Activated naive CD8-positive, alpha-beta T cell treated with anti-CD3 and anti-CD28 coated beads, Interleukin-2, amount 10 ng/mL, durations not matched to agents 7 days and 5 days (primary cell): ENCODE measurements at regions not wholly inside any gene's neighbourhood (a gene's known extent, or its start where the extent isn't known, plus 50 kb on each side); places are given as distances from the start of the nearest gene placed in this dataset.

Experiments
- ATAC-seq: fragments of 150-1000 bp; cut with Tn5 transposase; one replicate; pipeline ENCODE4 v1.10.0; 2021; ENCODE audit warnings: low read depth, moderate library complexity
- POLR2A ChIA-PET: fragments of 350-600 bp; sonication (Branson Sonifier 250); formaldehyde crosslinking; loops from one replicate; lab custom pipeline; 2021; ENCODE audit warnings: antibody characterized with exemption; lab: Charles Lee
- DNase-seq: peaks from one replicate; pipeline ENCODE4 v3.0.0; 2021
- H3K27ac Mint-ChIP-seq: one replicate; pipeline ENCODE4 v1.8.0; 2022; ENCODE audit warnings: mild to moderate bottlenecking, mixed read lengths
- H3K27me3 Mint-ChIP-seq: one replicate; pipeline ENCODE4 v1.8.0; 2022; ENCODE audit warnings: mild to moderate bottlenecking, moderate library complexity, mixed read lengths
- H3K36me3 Mint-ChIP-seq: one replicate; pipeline ENCODE4 v1.8.0; 2021; ENCODE audit warnings: mild to moderate bottlenecking, mixed read lengths
- H3K4me1 Mint-ChIP-seq: one replicate; pipeline ENCODE4 v1.8.0; 2021; ENCODE audit warnings: mixed read lengths
- H3K4me3 Mint-ChIP-seq: one replicate; pipeline ENCODE4 v1.8.0; 2022; ENCODE audit warnings: mild to moderate bottlenecking, moderate library complexity, mixed read lengths
- H3K9me3 Mint-ChIP-seq: one replicate; pipeline ENCODE4 v1.8.0; 2021; ENCODE audit warnings: mixed read lengths

DNA sequence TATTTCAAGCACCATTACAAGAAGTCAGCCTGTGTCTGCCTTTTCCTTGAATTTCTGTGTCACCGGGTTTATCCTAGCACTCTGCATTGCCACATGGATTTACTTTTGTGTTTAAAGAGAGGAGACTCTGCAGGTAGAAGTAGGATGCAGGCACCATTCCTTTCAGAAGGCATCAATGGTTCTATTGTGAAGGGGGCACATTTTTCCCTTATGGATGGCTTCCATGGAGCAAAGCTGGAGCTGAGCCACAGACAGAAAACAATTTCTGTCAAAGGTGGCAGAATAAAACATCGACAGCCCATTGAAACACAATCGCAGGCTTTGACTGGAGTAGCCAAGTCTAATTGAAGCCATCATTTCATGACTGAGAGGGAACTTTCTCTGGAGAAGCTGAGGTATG is 288.0 kb upstream of the ANKH start:
- ATAC-seq, result no peak
- no peak overlapping the region for H3K4me3 Mint-ChIP-seq
- H3K9me3 Mint-ChIP-seq, result peaks cover 3% of the 10 kb centered on the region
- no peaks in the 10 kb centered on the region for H3K36me3 Mint-ChIP-seq
- H3K27me3 Mint-ChIP-seq, result no peaks in the 10 kb centered on the region
- no peak for DNase-seq
- H3K4me1 Mint-ChIP-seq, result no peaks in the 10 kb centered on the region
- no peak overlapping the region for H3K27ac Mint-ChIP-seq
- POLR2A ChIA-PET, result no interaction called here

DNA sequence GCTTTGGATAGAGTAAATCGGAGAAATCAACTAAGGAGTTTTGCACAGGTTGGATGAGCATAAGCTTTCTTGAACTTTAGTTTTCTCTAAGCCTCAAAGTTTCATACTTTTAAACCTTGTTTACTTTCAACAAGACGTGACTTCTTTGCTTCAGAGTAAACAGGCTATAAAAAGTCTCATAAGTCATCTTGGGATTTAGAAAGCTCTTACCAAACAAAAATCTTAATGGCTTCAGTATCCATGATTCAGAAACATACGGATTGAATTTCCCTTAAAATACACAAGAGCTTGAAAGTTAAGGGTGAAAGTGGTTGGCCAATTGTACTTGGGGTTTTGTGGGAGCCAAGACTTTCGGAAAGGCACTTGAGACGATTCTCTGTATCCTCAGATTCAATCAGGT is 270.9 kb upstream of the ANKH start:
- POLR2A ChIA-PET, result no interaction called here
- no peak overlapping the region for H3K4me3 Mint-ChIP-seq
- H3K4me1 Mint-ChIP-seq, result no peaks in the 10 kb centered on the region
- no peak overlapping the region for H3K27ac Mint-ChIP-seq
- no peaks in the 10 kb centered on the region for H3K9me3 Mint-ChIP-seq
- DNase-seq, result no peak
- H3K27me3 Mint-ChIP-seq, result peaks cover 1% of the 10 kb centered on the region
- no peaks in the 10 kb centered on the region for H3K36me3 Mint-ChIP-seq
- ATAC-seq, result no peak

DNA sequence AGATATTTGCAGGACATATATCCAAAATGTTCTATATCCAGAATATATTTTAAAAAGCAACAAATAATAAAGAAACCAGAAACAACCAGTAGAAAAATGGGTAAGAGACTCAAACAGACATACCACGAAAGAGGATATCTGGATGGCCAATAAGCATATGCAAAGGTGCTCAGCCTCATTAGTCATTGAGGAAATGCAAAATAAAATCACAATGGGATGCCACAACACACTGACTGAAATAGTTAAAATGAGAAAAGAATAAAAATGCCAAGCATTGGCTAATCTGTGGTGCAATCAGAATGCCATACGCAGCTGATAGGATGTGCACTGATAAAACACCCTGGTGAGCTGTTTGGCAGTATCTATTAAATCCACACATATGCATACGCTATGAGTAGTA is 265.8 kb upstream of the ANKH start:
- DNase-seq, result no peak
- no peaks in the 10 kb centered on the region for H3K4me1 Mint-ChIP-seq
- H3K27ac Mint-ChIP-seq, result no peak overlapping the region
- H3K36me3 Mint-ChIP-seq, result no peaks in the 10 kb centered on the region
- peaks cover 1% of the 10 kb centered on the region for H3K27me3 Mint-ChIP-seq
- H3K4me3 Mint-ChIP-seq, result no peak overlapping the region
- POLR2A ChIA-PET, result no interaction called here
- no peak for ATAC-seq
- peaks cover 3% of the 10 kb centered on the region for H3K9me3 Mint-ChIP-seq

- Mint-ChIP-seq H3K9me3 (peaks cover 3% of the 10 kb centered on the region), H3K4me3 (no peak overlapping the region), H3K27me3 (peaks cover 1% of the 10 kb centered on the region), H3K27ac (no peak overlapping the region), H3K4me1 (no peaks in the 10 kb centered on the region), H3K36me3 (no peaks in the 10 kb centered on the region)
- ATAC-seq (no peak), DNase-seq (no peak)
- POLR2A ChIA-PET, result no interaction called here
Observed at GRCh38 chr5:15135661-15136060, 264.1 kb upstream of the ANKH start.

GRCh38 chr5:15133456-15133965 is 261.9 kb upstream of the ANKH start:
- Mint-ChIP-seq H3K27me3 (no peaks in the 10 kb centered on the region), H3K27ac (no peak overlapping the region), H3K4me1 (no peaks in the 10 kb centered on the region), H3K4me3 (no peak overlapping the region), H3K36me3 (no peaks in the 10 kb centered on the region), H3K9me3 (peaks cover 4% of the 10 kb centered on the region)
- POLR2A ChIA-PET, result no interaction called here
- no peak for DNase-seq
- ATAC-seq, result no peak

GRCh38 chr5:15132816-15133405 is 261.3 kb upstream of the ANKH start:
- no peak for DNase-seq
- Mint-ChIP-seq H3K9me3 (peaks cover 4% of the 10 kb centered on the region), H3K27ac (no peak overlapping the region), H3K27me3 (no peaks in the 10 kb centered on the region), H3K4me1 (no peaks in the 10 kb centered on the region), H3K4me3 (no peak overlapping the region), H3K36me3 (no peaks in the 10 kb centered on the region)
- POLR2A ChIA-PET, result no interaction called here
- ATAC-seq, result no peak

DNA sequence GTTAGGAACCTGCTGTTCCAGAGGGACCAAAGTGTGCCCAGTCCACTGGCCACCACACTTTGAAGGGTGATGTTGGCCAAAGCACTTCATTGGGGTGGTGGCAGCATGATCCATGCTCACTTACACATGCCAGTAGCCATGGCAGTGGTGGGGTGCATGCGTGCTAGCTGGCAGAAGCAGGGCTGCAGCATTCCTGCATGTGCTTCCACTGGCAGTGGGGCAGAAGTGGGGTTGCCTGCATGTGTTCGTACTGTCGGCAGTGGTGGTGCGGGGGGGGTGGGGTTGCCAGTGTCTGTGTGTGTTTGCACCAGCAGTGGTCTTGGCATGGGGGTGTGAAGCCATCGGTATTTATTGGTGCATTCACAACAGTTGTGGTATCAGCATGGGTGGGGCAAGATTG is 260.3 kb upstream of the ANKH start:
- DNase-seq (no peak), ATAC-seq (no peak)
- no peaks in the 10 kb centered on the region for H3K27me3 Mint-ChIP-seq
- no peaks in the 10 kb centered on the region for H3K4me1 Mint-ChIP-seq
- no peaks in the 10 kb centered on the region for H3K36me3 Mint-ChIP-seq
- POLR2A ChIA-PET, result no interaction called here
- H3K27ac Mint-ChIP-seq, result no peak overlapping the region
- H3K4me3 Mint-ChIP-seq, result no peak overlapping the region
- peaks cover 4% of the 10 kb centered on the region for H3K9me3 Mint-ChIP-seq

DNA sequence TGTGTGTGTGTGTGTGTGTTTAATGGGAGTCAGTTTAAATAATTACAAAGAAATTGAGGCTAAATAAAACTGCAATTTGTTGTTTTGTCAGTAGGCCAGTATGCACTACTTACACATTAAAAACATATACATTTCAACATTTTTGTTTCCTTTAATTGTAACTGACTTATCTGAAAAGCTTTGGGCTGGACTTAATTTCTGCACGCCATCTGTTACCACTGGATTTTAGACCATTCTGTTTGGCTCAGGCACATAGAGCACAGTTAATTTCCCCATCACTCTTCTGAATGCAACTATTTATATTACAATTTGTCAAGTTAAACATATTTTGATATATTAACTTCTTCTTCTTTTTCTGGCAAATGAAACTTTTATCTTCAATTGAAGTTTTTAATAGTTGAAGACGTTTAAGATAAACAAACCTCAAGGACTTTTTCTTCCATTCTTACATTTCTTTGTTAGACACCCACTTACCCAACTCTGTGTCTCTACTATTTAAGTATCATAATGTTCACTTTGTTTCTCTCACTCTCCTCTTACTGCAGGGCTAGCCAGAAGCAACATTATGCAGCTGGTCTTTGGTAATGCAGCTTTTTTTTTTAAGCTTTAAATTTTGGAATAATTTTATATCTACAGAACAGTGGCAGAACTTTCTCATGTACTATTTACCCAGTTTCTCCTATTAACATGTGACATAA is 253.4 kb upstream of the ANKH start:
- peaks cover 3% of the 10 kb centered on the region for H3K9me3 Mint-ChIP-seq
- H3K27ac Mint-ChIP-seq, result no peak overlapping the region
- H3K4me3 Mint-ChIP-seq, result no peak overlapping the region
- DNase-seq (no peak), ATAC-seq (no peak)
- no peaks in the 10 kb centered on the region for H3K27me3 Mint-ChIP-seq
- no peaks in the 10 kb centered on the region for H3K36me3 Mint-ChIP-seq
- POLR2A ChIA-PET, result no interaction called here
- no peaks in the 10 kb centered on the region for H3K4me1 Mint-ChIP-seq

GRCh38 chr5:15124461-15124860 is 252.9 kb upstream of the ANKH start:
- POLR2A ChIA-PET, result no interaction called here
- H3K36me3 Mint-ChIP-seq, result no peaks in the 10 kb centered on the region
- no peaks in the 10 kb centered on the region for H3K27me3 Mint-ChIP-seq
- no peak overlapping the region for H3K27ac Mint-ChIP-seq
- H3K4me1 Mint-ChIP-seq, result no peaks in the 10 kb centered on the region
- DNase-seq, result no peak
- peaks cover 2% of the 10 kb centered on the region for H3K9me3 Mint-ChIP-seq
- no peak for ATAC-seq
- no peak overlapping the region for H3K4me3 Mint-ChIP-seq

- no peaks in the 10 kb centered on the region for H3K27me3 Mint-ChIP-seq
- H3K9me3 Mint-ChIP-seq, result peaks cover 4% of the 10 kb centered on the region
- no peak overlapping the region for H3K4me3 Mint-ChIP-seq
- H3K27ac Mint-ChIP-seq, result no peak overlapping the region
- ATAC-seq (no peak), DNase-seq (no peak)
- no peaks in the 10 kb centered on the region for H3K4me1 Mint-ChIP-seq
- no peaks in the 10 kb centered on the region for H3K36me3 Mint-ChIP-seq
- POLR2A ChIA-PET, result no interaction called here
Observed at GRCh38 chr5:15117688-15118087, 246.1 kb upstream of the ANKH start.

- no peak overlapping the region for H3K4me3 Mint-ChIP-seq
- H3K4me1 Mint-ChIP-seq, result no peaks in the 10 kb centered on the region
- no peaks in the 10 kb centered on the region for H3K36me3 Mint-ChIP-seq
- DNase-seq, result no peak
- POLR2A ChIA-PET, result no interaction called here
- H3K27ac Mint-ChIP-seq, result no peak overlapping the region
- peaks cover 4% of the 10 kb centered on the region for H3K9me3 Mint-ChIP-seq
- ATAC-seq, result no peak
- no peaks in the 10 kb centered on the region for H3K27me3 Mint-ChIP-seq
Observed at GRCh38 chr5:15116996-15117395, 245.4 kb upstream of the ANKH start.

GRCh38 chr5:15106530-15107283 is 235.1 kb upstream of the ANKH start:
- peaks cover 1% of the 10 kb centered on the region for H3K9me3 Mint-ChIP-seq
- DNase-seq, result no peak
- peaks cover 3% of the 10 kb centered on the region for H3K4me1 Mint-ChIP-seq
- no peak overlapping the region for H3K4me3 Mint-ChIP-seq
- POLR2A ChIA-PET, result no interaction called here
- no peaks in the 10 kb centered on the region for H3K36me3 Mint-ChIP-seq
- no peaks in the 10 kb centered on the region for H3K27me3 Mint-ChIP-seq
- no peak overlapping the region for H3K27ac Mint-ChIP-seq
- no peak for ATAC-seq

GRCh38 chr5:15105799-15106393 is 234.3 kb upstream of the ANKH start:
- POLR2A ChIA-PET, result no interaction called here
- DNase-seq, result no peak

More at GRCh38 chr5:15105799-15106393, 234.3 kb upstream of the ANKH start:
- H3K36me3 Mint-ChIP-seq, result no peaks in the 10 kb centered on the region
- H3K4me1 Mint-ChIP-seq, result peaks cover 3% of the 10 kb centered on the region
- H3K4me3 Mint-ChIP-seq, result no peak overlapping the region
- H3K27ac Mint-ChIP-seq, result no peak overlapping the region
- H3K27me3 Mint-ChIP-seq, result no peaks in the 10 kb centered on the region
- peak; percentile 54 for ATAC-seq
- H3K9me3 Mint-ChIP-seq, result peaks cover 1% of the 10 kb centered on the region
